ENCODE measurements at regions not wholly inside any gene's neighbourhood (a gene's known extent, or its start where the extent isn't known, plus 50 kb on each side); places are given as distances from the start of the nearest gene placed in this dataset.
"Not testable (repeated sequence)": the region's sequence is repeated elsewhere in the genome, so short reads cannot be mapped to it uniquely, and the experiment has no call there.

DNA sequence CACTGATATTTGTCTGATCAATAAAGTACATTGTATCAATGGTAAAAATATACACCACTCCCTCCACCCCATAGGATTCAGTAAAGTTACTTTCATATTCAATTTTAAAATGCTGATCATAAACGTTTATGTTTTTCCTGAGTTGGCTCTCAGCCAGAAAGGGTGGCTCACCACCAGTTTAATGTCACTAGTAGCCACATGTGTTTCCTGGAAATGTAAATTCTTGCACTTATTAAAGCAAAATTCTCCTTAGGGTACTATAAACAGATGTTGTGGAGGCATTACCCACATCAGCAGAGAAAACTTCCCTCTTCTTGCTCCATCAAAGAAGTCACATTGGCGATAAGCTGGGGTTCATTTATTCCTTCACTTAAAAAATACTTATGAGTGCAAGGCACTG lies 210.3 kb downstream of the SREK1 start:
- no peak for DNase-seq

DNA sequence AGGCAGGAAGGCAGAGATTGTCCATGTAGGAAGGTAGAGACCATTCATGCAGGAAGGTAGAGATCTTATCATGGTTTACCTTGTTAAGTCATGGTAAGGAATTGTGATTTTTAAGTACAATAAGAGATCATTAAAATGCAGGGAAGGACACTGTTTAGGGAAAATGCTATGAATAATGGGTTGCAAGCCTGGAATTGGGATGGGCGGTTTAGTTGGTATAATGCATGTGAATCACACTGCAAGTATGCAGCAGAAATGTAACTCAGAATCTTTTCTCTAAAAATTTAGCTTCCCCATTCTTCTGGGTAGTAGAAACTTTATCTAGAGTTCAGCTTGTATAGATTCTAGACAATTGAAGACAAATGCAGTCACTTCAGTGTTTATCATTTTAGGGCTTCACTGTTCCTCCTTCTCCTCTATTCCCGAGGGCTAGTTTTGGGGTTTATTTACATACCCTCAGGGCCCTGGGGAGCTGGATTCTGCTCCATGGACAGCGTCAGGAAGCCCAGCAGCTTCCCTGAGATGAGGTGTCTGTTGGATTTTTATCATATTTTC lies 212.0 kb downstream of the SREK1 start:
- DNase-seq, result no peak

DNA sequence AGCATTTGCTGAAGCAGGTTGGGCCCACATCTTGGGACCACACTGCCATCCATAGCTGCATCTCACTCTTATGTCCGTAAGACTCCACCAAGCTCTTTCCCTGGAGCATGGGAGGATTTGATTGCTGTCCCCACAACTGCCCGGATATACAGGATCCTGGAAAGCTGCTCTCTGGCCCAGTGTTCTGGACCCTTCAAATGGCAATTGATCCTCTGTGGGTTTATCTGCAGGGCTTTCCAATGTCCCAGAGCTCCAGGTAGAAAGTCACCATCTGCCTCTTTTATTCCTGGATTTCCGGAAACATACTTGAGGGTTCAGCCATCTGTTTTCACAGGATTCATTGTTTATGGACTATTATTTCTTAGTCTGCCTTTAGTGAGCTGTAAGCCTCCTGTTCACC lies 214.6 kb downstream of the SREK1 start:
- DNase-seq, result no peak

DNA sequence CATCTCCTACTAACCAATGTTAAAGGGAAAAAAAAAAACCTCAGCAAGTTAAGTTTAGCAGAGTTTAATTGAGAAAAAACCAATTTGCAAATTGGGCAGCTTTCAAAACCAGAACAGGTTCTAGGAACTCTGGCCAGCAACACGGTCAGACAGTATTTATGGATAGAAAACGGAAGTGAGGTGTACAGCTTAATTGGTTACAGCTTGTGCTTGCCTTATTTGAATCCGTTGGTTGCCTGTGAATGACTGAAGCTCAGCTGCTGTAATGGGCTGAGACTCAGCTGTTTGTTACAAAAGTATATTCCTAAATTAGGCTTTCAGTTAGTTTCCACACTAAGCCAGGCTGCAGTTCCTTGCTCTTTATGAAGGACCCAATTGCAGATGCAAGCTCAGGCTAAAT lies 217.0 kb downstream of the SREK1 start:
- DNase-seq, result no peak

DNA sequence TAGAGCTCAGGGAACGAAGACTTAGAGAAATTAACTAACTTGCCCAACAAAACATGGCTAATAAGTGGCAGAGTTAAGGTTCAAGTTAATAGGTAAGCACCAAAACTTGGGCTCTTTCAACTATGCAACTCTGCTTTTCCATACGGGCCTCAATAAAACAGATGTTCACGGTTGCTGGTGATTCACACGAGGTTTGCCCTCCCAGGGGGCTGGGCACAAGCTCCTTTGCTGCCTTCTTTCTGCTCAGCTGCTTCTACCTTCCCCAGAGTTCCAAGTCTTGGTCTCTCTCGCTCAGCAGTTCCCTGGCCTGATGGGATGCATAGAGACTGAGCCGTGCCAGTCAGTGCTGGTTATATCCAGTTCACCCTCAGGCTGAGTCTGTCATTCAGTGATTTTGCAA lies 217.9 kb downstream of the SREK1 start:
- no peak for DNase-seq

DNA sequence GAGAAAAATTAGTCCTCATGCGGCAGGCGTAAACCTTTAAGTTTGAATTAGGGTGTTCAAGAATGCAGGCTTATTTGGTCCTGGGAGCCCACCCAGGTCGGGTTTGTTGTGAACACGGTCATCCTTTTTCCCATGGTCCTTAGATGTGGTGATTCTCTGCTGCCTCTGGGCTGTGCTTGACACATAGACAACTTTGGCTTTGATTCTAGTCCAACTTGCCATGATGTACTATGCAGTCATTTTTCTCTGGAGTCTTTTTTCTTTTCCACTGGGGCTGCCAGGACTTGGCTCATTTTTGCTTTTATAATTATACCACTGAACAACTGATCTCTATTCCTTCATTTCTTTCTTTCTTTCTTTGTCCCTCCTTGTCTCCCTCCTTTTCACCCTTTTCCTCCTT lies 218.6 kb downstream of the SREK1 start:
- no peak for DNase-seq

DNA sequence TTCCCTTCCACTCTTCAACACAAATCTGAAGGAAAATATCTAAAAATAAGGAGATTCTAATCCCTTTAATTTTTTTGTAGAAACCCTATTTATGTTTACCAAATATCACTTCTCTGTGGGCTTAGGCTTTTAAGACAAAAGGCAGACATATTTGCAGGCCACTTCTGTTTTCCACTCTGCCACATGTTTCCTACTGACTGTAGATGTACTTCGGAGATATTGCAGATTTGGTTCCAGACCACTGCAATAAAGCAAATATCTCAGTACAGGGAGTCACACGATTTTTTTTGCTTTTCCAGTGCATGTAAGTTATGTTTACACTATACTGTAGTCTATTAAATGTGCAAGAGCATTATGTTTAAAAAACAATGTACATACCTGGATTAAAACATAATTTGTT lies 219.0 kb downstream of the SREK1 start:
- DNase-seq, result no peak

DNA sequence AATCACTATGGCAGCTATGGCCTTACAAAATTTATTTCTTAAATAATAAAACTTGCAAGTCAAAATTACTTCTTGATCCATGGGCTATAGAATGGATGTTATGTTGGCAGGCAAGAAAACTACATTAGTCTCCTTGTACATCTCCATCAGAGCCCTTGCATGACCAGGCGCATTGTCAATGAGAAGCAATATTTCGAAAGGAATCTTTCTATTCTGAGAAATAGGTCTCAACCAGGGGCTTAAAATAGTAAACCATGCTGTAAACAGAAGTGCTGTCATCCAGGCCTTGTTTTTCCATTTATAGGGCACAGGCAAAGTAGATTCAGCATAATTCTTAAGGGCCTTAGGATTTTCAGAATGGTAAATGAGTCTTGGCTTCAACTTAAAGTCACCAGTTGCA lies 220.1 kb downstream of the SREK1 start:
- DNase-seq, result no peak

DNA sequence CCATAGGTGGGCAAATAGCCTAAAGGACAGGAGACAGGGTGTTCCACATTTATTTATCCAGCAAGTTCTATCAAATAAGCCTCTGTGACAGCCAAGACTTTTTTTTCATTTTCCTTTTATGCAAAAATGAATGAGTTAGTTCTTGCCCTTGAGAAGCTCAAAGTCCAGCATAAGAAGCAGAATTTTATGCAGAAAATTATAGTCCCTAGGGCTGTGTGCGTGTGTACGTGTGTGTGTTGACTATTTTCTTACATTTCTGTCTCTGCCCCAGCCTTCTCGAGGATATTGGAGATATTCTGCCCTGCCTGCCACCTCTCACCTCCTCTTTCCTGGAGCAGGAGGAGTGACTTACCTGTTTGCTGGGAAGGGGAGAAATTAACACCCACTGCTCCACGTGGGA lies 221.9 kb downstream of the SREK1 start:
- no peak for DNase-seq

DNA sequence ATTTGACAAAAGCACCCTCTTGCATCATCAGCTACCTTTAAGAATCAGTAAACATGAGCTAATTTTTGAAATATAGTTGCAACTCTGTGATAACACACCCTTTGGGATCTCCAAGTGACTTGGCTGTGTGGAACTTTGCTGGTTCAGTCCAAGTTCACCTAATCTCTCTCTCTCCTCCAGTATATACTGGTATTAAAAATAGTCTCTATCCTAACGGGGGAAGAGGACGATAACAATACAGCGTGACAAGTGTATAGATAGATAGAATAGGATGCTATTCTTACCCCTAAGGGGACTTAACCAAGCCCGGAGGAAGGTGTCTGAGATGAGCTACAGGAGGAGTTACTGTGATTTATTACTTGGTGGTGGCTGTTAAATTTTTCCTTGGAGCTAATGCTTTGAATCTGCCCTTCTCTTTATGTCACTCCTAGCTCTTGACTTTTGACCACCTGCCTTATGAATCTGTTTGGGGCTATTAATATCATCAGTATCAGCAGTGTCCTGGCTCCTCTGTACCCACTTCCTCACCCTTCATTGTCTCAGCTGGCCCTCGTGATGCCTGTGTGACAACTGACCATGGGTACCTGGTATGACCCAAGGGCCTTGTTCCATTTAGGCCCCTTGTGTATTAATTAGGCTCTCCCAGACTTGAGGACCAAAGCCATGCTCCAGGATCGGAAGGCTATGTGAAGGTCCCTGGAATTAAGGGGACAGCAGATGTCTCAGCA lies 223.9 kb downstream of the SREK1 start:
- no peak for DNase-seq

DNA sequence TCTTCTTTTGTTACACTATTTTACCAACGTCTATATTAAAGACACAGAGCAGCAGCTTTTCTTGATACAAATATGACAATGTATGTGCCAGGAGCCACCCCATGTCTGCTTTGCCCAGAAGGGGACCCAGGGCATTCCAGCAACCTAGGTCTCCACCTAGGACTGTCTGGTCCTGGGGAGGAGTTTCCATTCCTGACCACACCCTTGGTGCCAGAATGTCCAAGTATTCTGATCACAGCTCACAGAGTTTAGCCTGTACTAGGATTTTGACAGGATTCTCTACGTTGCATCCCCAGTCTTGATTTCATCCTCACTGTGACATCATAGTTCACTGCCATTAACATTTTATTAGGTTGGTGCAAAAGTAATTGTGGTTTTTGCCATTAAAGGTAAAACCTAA lies 224.7 kb downstream of the SREK1 start:
- no peak for DNase-seq

DNA sequence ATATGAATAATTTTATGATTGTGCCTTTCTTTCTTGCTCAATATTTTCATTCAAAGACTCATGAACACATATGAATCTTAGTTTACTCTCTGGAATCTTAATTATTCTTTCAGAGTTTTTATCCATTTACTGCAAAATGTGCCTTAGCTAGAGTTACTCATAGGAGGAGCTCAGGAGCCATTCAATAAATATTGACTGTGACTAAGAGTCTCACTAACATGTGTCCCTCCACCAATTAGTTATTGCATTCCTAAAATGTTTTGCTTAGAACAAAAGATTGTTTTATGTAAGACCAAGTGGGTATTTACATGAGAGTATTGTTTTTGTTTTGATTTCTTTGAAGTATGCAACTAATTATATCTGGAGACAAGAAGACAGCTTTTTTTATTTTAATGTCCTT lies 218.4 kb upstream of the MAST4 start:
- no peak for DNase-seq

DNA sequence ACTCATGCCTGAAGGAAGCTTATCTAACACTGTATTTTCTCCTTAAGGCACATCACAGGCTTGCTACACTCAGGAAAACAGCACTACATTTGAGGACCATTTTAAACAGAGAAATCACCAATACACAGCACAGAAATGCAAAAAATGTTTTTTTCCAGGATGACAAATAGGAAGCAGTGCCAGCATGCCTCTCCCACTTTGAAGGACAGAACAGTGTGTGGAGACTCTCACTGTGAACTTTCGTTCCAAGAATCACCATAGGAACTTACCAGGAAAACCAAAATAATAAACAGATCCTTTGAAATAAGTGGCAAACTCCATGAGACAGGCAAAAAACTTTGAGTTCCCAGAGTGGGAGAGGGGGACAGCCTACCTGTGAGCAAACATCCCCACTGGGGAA lies 217.8 kb upstream of the MAST4 start:
- no peak for DNase-seq

DNA sequence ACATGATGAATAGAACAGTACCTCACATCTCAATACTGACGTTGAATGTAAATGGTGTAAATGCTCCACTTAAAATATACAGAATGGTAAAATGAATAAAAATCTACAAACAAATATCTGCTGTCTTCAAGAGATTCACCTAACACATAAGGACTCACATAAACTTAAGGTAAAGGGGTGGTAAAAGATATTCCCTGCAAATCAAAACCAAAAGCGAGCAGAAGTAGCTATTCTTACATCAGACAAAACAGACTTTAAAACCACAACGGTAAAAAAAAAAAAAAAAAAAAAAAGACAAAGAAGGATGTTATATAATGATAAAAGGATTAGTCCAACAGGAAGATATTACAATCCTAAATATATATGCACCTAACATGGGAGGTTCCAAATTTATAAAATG lies 214.0 kb upstream of the MAST4 start:
- no peak for DNase-seq

DNA sequence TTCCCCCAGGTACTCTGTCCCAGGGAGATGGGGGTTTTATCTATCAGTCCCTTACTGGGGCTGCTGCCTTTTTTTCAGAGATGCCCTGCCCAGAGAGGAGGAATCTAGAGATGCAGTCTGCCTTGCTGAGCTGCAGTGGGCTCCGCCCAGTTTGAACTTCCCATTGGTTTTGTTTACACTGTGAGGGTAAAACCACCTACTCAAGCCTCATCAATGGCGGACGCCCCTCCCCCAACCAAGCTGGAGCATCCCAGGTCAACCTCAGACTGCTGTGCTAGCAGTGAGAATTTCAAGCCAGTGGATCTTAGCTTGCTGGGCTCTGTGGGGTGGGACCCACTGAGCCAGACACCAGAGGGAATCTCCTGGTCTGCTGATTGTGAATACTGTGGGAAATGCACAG lies 191.0 kb upstream of the MAST4 start:
- not testable (repeated sequence) for DNase-seq

DNA sequence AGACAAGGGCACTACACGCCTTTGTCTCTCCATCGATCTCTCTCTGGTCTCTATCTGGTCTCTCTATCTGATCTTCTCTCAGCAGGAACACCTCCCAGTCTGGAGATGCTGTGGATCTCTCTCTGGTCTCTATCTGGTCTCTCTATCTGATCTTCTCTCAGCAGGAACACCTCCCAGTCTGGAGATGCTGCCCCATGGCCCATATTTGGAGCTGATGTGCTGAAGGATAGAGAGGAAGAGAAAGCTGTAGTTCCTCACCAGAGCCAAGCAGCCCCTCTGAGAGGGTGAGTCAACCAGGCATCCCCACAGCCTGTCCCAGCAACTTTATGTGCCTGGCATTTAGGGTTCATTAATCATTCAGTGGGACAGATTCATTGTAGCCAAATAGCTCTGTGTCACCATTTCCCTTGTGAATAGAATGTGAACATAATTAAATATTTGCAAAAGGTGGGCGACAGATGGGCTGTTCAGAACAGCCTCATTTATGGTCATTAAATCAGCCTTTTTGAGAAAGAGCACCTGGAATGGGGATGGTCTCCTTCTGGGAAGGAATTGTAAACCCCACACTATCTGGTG lies 189.3 kb upstream of the MAST4 start:
- no peak for DNase-seq

DNA sequence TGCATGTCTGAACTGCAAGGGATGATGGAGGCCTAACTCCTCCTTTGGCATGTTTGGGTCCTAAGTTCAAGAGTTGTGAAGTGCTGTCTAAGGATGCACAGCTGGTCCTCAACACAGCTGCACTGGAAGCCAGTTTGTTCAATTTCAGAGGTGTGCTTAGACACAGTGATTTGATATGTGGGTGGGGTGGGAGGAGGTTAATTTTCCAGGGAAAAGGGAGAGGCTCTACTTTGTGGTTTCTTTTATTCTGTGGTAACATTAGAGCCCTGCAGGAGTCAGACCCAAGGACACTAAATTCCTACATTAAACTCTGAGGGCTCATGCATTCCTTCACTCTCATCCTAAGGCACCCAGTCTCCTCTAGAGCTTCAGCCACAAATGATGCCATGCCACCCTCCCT lies 188.4 kb upstream of the MAST4 start:
- DNase-seq, result no peak

DNA sequence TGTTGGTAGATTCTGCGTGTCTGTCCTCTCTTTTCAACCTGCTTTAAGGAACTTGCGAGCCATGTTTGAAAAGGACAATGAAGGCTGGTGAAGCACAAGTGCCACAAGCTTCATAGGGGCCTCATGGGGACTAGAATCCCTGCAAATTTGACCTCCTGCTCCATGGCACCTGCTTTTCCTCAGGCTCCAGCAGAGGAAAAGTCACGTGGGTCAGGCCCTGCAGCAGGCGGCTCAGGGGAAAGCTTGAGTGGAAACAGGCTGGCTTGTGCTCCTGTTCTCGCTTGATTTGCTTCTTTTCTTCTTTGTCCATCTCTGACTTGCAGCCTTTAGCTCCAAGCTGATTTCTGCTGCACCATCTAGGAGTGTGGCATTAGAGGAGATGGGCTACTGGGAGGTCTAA lies 187.6 kb upstream of the MAST4 start:
- no peak for DNase-seq

DNA sequence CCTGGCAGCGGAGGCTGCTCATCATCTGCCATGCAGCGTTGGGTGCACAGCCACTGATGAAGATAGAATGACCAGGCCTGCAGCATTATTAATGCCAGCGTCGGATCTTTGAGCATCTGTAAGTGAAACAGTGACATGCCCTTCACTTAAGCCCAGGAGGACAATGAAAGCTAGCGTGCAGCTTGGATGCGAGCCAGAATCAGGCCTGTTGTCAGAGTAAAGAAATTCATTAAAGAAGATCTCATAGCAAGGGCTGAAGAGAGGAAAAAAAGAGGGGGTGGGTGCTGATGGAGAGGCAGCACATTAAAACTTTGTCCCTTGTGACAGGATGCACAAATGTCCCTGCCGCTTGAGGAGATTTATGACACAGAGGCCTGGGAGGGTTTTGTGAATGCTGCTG lies 186.1 kb upstream of the MAST4 start:
- DNase-seq, result peak; percentile 1

DNA sequence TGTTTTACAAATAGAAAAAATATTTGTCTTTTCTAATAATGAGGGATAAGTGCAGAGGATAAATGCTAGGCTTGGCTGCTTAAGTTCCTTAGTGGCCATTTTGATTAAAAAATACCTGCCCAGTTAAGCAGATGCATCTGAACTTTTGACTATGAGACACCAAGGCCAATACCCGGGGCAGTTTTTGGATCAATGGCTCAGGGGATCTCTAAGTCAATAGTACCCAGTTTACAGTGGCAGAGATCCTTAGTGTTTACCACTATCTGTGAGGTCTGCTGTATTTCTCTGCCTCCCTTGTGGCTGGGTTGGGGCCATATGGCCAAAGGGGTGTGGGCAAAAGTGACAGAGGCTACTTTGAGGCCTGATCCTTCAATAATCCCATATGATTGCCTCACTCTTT lies 184.5 kb upstream of the MAST4 start:
- no peak for DNase-seq

DNA sequence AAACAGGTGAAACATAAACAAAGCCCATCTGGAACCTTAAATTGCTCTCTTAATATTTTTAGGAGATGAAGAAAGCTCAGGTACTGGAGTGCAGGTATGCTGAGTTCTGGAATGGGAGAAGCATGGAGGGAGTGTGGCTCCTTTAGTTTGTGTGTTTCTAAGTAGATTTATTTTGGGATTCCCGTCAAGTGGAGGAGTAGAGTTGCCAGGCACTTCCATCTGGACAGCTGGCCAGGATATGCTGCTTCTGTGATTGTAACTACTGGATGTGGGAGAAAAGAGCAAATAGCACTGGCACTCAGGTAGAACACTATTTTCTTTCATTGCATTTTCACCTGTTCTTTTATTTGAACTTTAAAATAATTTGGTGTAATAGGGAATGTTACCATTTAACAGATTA lies 182.3 kb upstream of the MAST4 start:
- no peak for DNase-seq

DNA sequence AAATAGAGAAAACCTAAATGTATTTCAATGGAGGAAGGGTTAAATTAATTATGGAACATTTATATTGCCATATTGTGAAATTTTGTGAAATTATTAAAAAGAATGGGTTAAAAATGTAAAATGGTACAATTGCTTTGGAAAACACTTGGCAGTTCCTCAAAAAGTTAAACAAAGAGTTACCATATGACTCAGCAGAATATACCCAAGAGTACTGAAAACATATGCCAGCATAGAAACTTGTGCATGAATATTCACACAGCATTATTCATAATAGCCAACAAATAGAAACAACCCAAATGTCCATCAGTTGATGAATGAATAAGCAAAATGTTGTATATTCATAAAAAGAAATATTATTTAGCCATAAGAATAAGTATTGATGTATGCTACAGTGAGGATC lies 181.0 kb upstream of the MAST4 start:
- DNase-seq, result no peak

DNA sequence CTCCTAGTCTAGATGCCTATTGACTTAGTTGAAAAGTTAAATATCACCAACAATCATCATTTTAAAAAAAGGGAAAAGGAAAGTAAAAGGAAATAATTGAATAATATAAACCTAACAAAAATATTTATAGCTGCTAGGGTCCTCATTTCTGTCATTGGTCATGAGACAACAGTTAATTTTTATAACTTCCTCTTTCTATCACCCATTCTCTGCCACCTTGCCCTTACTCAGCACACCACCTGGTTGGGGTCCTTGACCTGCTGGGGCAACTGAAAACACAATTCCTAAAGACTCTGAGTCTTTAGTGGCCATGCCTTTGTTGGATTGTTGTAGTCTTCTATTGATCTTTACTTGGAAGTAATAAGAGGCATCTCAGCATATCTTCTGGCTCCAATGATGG lies 179.5 kb upstream of the MAST4 start:
- no peak for DNase-seq

DNA sequence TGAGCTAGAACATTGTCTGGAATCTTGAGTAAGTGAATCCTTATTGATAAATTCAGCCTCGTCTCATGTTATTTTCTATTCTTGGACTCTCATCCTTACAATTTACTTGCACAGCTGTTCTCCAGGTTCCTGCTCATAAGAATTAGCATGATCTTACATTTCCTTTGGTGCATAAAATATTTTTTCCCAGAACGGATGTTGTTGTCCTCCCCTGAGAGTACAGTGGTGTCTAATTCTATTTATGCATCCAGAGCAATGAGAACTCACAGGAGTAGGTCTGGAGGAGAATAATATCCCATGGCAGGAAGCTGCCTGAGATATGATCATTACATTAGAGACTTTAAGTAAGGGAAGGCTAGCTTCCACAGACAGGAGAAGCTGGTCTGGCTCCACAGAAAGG lies 178.4 kb upstream of the MAST4 start:
- DNase-seq, result no peak

DNA sequence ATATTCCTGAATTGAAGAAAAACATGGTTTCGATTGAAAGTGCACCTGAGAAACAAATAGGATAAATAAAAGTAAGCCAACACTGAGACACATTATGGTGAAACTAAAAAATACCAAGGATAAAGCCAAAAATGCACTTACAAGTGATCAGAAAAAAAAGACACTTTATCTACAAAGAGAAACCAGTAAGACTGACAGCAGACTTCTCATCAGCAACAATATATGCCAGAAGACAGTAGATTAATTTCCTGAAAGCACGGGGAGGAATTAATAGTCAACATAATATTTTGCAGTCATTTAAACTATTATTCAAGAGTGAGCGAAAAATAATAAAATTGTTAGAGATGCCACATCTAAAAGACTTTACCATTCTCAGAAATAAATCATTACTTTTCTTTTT lies 172.7 kb upstream of the MAST4 start:
- no peak for DNase-seq
